SJCRH30 (cell line): ENCODE measurements at regions not wholly inside any gene's neighbourhood (a gene's known extent, or its start where the extent isn't known, plus 50 kb on each side); places are given as distances from the start of the nearest gene placed in this dataset.
"Not testable (repeated sequence)": the region's sequence is repeated elsewhere in the genome, so short reads cannot be mapped to it uniquely, and the experiment has no call there.

ENCODE experiments used
- DNase-seq, 2 experiments: peaks; one replicate each; pipeline ENCODE4 v3.0.0-alpha.2; 2015 to 2020
- H3K27ac ChIP-seq: fragments of 250-450 bp; sonication (Bioruptor Pico); 2 replicates; pipeline ENCODE4 v1.5.1; 2020; ENCODE audit warnings: mild to moderate bottlenecking, moderate library complexity
- H3K27me3 ChIP-seq: fragments of 250-450 bp; sonication (Bioruptor Pico); 2 replicates; pipeline ENCODE4 v1.5.1; 2020; ENCODE audit warnings: mild to moderate bottlenecking, moderate library complexity
- H3K36me3 ChIP-seq: fragments of 250-450 bp; sonication (Bioruptor Pico); 2 replicates; pipeline ENCODE4 v1.5.1; 2020; ENCODE audit warnings: mild to moderate bottlenecking, moderate library complexity
- H3K4me1 ChIP-seq: fragments of 250-450 bp; sonication (Bioruptor Pico); 2 replicates; pipeline ENCODE4 v1.5.1; 2020; ENCODE audit warnings: mild to moderate bottlenecking, moderate library complexity
- H3K4me3 ChIP-seq: fragments of 250-450 bp; sonication (Bioruptor Pico); 2 replicates; pipeline ENCODE4 v1.5.1; 2020; ENCODE audit warnings: mild to moderate bottlenecking, moderate library complexity
- H3K9me3 ChIP-seq: fragments of 250-450 bp; sonication (Bioruptor Pico); replicated peaks from 2 replicates; pipeline ENCODE4 v1.5.1; 2020; ENCODE audit warnings: mild to moderate bottlenecking, moderate library complexity

DNA sequence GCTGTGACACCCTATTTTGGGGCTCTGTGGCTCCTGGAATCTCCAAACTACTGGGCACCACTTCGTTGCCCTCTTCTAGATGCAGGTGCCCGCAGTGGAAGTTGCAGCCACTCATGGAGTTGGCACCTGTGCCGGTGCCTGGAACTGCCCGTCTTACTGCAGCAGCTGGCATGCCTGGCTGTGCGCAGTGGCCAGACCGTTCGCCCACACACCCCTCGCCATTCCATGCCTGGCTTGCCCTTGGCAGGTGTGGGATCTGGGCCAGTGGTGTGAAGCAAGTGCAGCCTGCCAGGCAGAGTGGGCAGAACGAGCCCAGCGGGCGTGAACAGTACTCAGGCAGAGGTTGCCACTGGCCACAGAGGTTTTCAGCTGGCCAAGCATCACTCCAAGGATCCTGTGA lies 1286.7 kb downstream of the ROBO1 start:
- Histone ChIP-seq H3K4me3 (no peak overlapping the region), H3K27me3 (no peaks in the 10 kb centered on the region), H3K9me3 (no peaks in the 10 kb centered on the region), H3K27ac (no peak overlapping the region), H3K4me1 (no peaks in the 10 kb centered on the region), H3K36me3 (no peaks in the 10 kb centered on the region)
- DNase-seq: no peak

- no peak for DNase-seq
- H3K27me3 ChIP-seq: no peaks in the 10 kb centered on the region
Observed at GRCh38 chr3:78483090-78483489, 1284.7 kb downstream of the ROBO1 start.

DNA sequence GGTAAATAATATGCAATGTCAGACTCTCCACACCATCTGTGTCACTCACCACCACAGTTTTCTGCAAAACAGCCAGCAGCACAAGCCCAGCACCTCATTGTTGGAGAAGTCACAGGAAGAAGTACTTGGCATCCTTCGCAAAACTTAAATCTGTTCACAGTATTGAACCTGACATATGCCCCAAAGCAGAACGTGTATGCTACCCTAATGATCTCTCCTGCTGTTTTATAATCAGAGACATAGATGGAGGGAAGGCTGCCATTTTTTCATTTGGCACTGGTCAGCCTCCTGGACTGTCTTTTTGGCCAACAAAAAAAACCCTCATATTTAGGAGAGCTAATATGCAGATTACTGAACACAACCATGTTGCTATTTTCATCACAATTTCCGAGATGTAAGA lies 1272.9 kb downstream of the ROBO1 start:
- no peak overlapping the region for H3K27ac ChIP-seq
- DNase-seq: no peak
- H3K4me1 ChIP-seq: 0 out of 2 replicates have a peak, but pooled peaks cover 5% of the 10 kb centered on the region
- no peaks in the 10 kb centered on the region for H3K36me3 ChIP-seq
- H3K9me3 ChIP-seq: no peaks in the 10 kb centered on the region
- H3K27me3 ChIP-seq: no peaks in the 10 kb centered on the region
- H3K4me3 ChIP-seq: no peak overlapping the region

More at GRCh38 chr3:78483090-78483489, 1284.7 kb downstream of the ROBO1 start:
- Histone ChIP-seq H3K9me3 (no peaks in the 10 kb centered on the region), H3K4me3 (no peak overlapping the region), H3K36me3 (no peaks in the 10 kb centered on the region), H3K27ac (no peak overlapping the region), H3K4me1 (no peaks in the 10 kb centered on the region)

DNA sequence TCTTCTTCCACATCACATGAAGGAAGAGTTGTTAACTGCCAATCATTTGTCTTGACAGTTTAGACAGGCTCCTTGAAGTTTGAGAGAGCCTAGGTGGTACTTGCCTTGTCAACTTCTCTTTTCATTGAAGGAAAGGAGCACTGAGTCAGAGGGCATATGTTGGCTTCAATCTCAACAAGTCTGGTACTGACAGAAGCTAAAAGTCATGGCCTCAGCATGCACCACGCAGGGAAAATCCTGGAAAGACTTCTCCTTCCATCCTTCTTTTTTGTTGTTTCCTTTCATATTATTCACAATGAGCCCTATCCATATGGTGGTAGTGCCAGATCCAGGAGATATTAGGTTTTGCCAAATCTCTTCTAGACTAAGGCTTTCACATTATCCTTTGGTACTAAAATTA lies 1272.5 kb downstream of the ROBO1 start:
- Histone ChIP-seq H3K4me3 (no peak overlapping the region), H3K27ac (no peak overlapping the region), H3K4me1 (0 out of 2 replicates have a peak, but pooled peaks cover 5% of the 10 kb centered on the region), H3K36me3 (no peaks in the 10 kb centered on the region), H3K9me3 (no peaks in the 10 kb centered on the region), H3K27me3 (no peaks in the 10 kb centered on the region)
- DNase-seq: no peak

GRCh38 chr3:78496501-78496900 lies 1271.3 kb downstream of the ROBO1 start:
- H3K4me3 ChIP-seq: no peak overlapping the region
- H3K9me3 ChIP-seq: no peaks in the 10 kb centered on the region
- 0 out of 2 replicates have a peak, but pooled peaks cover 5% of the 10 kb centered on the region for H3K4me1 ChIP-seq
- no peak overlapping the region for H3K27ac ChIP-seq
- DNase-seq: no peak
- no peaks in the 10 kb centered on the region for H3K36me3 ChIP-seq
- no peaks in the 10 kb centered on the region for H3K27me3 ChIP-seq

DNA sequence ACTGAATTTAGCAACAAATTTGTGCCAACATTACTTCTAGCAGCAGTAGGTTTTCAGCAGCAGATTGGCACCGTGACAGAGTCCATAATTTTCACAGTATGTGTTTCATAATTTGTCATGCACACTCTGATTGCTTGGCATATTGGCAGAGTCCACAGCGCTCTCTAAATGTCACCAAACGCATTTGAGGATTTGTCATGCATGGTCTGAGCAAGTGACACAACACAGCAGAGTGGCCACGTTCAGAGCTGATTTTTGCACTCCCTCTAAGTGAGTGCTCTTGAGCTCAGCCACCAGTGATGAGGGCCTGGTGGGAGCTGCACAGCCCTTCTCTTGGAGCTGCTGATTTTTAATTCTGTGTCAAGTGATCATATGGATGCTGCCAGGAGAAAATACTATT lies 1270.8 kb downstream of the ROBO1 start:
- Histone ChIP-seq H3K9me3 (no peaks in the 10 kb centered on the region), H3K4me1 (0 out of 2 replicates have a peak, but pooled peaks cover 5% of the 10 kb centered on the region), H3K36me3 (no peaks in the 10 kb centered on the region), H3K27ac (no peak overlapping the region), H3K27me3 (no peaks in the 10 kb centered on the region), H3K4me3 (no peak overlapping the region)
- peak in 1 of 2 experiments; percentile 9 for DNase-seq

- H3K36me3 ChIP-seq: no peaks in the 10 kb centered on the region
- H3K27me3 ChIP-seq: no peaks in the 10 kb centered on the region
- 0 out of 2 replicates have a peak, but pooled peaks cover 5% of the 10 kb centered on the region for H3K4me1 ChIP-seq
- H3K27ac ChIP-seq: no peak overlapping the region
- H3K4me3 ChIP-seq: no peak overlapping the region
- H3K9me3 ChIP-seq: no peaks in the 10 kb centered on the region
- peak in 1 of 2 experiments; percentile 35 for DNase-seq
Observed at GRCh38 chr3:78497767-78498166, 1270.0 kb downstream of the ROBO1 start.

DNA sequence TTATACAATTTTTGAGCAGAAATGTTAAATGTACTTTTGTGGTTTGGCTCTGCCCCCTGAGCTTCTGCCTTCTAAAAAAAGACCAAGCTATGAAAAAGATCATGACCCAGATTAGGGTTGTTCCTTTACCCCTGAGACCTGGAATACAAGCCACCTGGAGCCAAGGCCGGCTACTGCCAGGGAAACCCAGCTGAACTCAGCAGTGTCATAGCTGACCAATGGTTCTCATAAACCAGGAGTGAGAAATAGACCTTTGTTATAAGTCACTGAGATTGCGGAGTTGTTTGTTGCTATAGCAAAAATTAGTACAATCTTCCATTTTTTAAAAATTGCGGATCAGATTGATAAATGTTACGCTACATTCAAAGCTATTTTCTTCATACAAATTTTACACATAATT lies 1261.7 kb downstream of the ROBO1 start:
- H3K4me3 ChIP-seq: no peak overlapping the region
- H3K36me3 ChIP-seq: no peaks in the 10 kb centered on the region
- H3K4me1 ChIP-seq: peaks cover 17% of the 10 kb centered on the region
- H3K27me3 ChIP-seq: no peaks in the 10 kb centered on the region
- peak in 1 of 2 experiments; percentile 10 for DNase-seq
- no peaks in the 10 kb centered on the region for H3K9me3 ChIP-seq
- H3K27ac ChIP-seq: no peak overlapping the region

GRCh38 chr3:78506581-78507195 lies 1261.1 kb downstream of the ROBO1 start:
- Histone ChIP-seq H3K27ac (peak overlapping the region; percentile 52), H3K4me1 (peaks cover 20% of the 10 kb centered on the region), H3K36me3 (no peaks in the 10 kb centered on the region), H3K4me3 (no peak overlapping the region), H3K9me3 (no peaks in the 10 kb centered on the region), H3K27me3 (no peaks in the 10 kb centered on the region)
- peak; percentile 41 to 60 for DNase-seq

DNA sequence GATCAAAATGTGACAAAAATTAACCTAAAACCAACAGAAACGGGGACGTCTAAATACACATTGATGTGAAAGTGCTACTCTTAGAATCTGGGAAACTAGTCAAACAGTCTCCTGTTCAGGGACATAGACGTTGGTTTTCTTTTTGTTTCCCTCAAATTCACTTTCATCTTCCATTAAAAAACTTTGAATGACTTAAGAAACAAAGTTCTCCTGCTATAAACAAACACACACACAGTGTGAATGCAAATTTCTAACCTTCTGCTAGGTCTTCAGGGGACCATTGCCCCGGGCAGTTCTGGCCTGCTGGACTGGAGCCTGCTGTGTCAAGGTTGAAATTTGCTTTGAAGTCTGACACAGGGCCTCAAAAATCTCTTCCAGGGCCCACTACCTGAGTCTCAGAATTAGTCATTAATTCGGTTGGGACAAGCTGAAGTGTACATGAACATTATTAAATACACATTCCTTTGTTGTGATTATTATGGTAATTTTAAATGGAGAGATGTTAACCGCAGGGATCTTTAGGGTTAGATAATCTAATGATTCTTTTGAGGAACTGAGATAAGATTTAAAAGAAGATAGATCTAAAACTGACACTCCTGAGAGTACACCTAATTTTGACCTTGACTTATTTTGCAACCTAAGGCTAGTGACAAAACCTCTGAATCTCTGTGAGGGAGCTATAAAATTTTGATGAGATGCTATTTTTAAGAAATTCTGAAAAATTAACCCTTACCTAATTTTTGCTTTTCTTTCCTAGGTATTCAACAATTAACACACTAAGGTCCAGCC lies 1260.4 kb downstream of the ROBO1 start:
- Histone ChIP-seq H3K4me3 (no peak overlapping the region), H3K4me1 (peaks cover 27% of the 10 kb centered on the region), H3K27ac (peak overlapping the region; percentile 52), H3K9me3 (no peaks in the 10 kb centered on the region), H3K27me3 (no peaks in the 10 kb centered on the region), H3K36me3 (no peaks in the 10 kb centered on the region)
- peak in 1 of 2 experiments; percentile 22 for DNase-seq

DNA sequence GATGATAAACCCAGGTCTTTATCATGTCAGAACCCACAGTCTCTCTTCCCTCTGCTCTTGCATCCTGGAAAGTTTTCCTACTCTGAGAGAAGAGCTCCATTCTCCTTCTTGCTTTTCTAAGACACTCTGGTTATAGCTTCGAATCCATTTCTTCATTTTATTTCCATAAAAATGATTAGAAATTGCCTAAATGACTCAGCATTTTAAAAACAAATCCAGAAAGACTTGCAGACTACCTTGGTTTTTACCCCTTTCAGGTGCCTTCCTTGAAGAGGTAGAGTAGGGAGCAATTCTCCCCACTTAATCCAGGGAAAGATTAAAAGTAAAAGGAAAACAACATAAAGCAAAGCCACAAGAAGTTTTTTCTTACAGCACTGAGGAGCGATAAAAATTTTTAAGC lies 1256.0 kb downstream of the ROBO1 start:
- peaks cover 19% of the 10 kb centered on the region for H3K4me1 ChIP-seq
- H3K4me3 ChIP-seq: no peak overlapping the region
- no peaks in the 10 kb centered on the region for H3K27me3 ChIP-seq
- peak overlapping the region; percentile 37; the same call in 1 of the 2 replicates for H3K27ac ChIP-seq
- DNase-seq: no peak
- no peaks in the 10 kb centered on the region for H3K36me3 ChIP-seq
- H3K9me3 ChIP-seq: no peaks in the 10 kb centered on the region

DNA sequence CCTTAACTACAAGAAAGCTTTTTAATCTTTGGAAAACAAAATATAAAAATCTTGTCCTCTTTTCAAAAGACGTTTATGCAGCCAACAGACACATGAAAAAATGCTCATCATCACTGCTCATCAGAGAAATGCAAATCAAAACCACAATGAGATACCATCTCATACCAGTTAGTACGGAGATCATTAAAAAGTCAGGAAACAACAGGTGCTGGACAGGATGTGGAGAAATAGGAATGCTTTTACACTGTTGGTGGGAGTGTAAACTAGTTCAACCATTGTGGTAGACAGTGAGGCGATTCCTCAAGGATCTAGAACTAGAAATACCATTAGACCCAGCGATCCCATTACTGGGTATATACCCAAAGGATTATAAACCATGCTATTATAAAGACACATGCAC lies 1255.0 kb downstream of the ROBO1 start:
- not testable (repeated sequence) for H3K27me3 ChIP-seq, H3K36me3 ChIP-seq, H3K4me3 ChIP-seq, H3K9me3 ChIP-seq
- H3K27ac ChIP-seq: peak overlapping the region; percentile 37
- DNase-seq: peak; percentile 49 to 62
- H3K4me1 ChIP-seq: peaks cover 13% of the 10 kb centered on the region; the same call in 1 of the 2 replicates

DNA sequence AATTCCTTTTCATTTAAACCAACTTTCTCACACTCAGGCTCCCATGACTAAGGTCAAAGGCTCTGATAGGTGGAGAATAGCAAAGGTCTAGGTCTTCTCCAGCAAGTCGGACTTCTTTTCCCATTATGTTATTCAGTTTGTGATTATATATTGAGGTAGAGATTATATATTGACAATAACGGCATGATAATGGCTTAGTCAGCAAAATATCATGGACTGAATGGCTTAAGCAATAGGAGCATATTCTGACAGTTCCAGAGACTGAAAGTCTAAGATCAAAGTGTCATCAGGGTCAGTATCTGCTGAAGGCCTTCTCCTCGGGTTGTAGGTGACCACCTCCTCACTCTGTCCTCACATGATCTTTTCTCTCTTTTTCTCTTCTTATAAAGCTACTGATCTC lies 1251.4 kb downstream of the ROBO1 start:
- Histone ChIP-seq H3K4me3 (no peak overlapping the region), H3K27me3 (no peaks in the 10 kb centered on the region), H3K27ac (no peak overlapping the region), H3K9me3 (no peaks in the 10 kb centered on the region), H3K36me3 (no peaks in the 10 kb centered on the region), H3K4me1 (peaks cover 12% of the 10 kb centered on the region; the same call in 1 of the 2 replicates)
- DNase-seq: no peak

DNA sequence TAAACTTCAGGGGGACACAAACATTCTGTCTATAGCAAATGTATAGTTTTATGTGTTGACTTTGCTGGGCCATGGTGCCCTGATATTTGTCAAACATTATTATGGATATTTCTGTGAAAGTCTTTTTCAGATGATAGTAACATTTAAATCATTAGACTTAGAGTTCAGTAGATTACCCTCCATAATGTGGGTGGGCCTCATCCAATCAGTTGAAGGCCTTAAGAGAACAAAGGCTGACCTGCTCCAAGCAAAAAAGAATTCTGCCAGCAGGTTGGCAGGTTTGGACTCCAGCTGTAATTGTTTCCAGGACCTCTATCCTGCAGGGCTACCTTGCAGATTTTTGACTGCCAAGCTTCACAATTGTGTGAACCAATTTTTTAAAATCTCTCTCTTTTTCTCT lies 1250.9 kb downstream of the ROBO1 start:
- H3K4me3 ChIP-seq: no peak overlapping the region
- H3K27me3 ChIP-seq: no peaks in the 10 kb centered on the region
- H3K27ac ChIP-seq: no peak overlapping the region
- no peaks in the 10 kb centered on the region for H3K36me3 ChIP-seq
- DNase-seq: no peak
- H3K9me3 ChIP-seq: no peaks in the 10 kb centered on the region
- H3K4me1 ChIP-seq: peaks cover 7% of the 10 kb centered on the region; the same call in 1 of the 2 replicates

DNA sequence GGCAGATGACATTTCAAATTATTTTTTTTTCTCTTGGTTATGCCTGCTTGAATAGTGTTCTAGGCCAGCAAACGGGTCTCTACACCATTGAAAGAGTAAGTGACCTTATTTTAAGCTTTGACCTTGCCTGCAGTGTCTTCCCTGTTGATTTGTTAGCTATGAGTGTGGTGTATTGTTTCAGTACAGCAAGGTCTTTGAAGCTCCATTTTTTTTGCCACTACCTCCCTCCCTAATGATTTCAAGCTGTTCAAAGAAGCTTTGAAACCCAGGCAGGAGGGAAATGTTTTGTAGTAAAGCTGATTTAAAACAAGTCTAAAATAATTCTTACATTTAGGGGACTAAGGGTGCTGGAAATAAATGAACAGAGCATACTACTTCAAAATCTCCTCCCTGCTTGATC lies 1249.8 kb downstream of the ROBO1 start:
- DNase-seq: no peak
- Histone ChIP-seq H3K27ac (no peak overlapping the region), H3K4me1 (no peaks in the 10 kb centered on the region), H3K27me3 (no peaks in the 10 kb centered on the region), H3K4me3 (no peak overlapping the region), H3K36me3 (no peaks in the 10 kb centered on the region), H3K9me3 (no peaks in the 10 kb centered on the region)
